ENCODE measurements at regions not wholly inside any gene's neighbourhood (a gene's known extent, or its start where the extent isn't known, plus 50 kb on each side); places are given as distances from the start of the nearest gene placed in this dataset.

DNA sequence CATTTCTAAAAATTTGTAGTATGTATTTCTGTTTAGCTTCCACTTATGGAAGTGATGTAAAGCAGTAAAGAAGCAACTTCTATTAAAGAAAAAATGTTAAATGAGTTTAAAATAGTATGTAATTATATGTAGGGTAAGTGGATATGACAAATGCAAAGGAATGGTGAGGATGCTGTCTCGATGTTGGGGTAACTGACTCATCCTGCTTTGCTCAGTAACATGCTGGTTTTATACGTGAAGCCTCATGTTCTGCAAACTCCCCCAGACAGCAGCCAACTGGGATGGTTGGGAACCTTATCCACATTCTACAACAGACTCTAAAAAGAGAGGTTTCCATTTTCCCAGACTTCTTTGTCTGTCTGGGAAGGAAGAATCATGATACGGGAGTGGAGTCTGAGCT lies 1006.4 kb upstream of the TMEM132C start:
- no peak for ATAC-seq
- BruUV-seq (replicated peaks) = no TSS peak
- H3K4me3 ChIP-seq (ENCODE audit: low read length) = no peak overlapping the region

DNA sequence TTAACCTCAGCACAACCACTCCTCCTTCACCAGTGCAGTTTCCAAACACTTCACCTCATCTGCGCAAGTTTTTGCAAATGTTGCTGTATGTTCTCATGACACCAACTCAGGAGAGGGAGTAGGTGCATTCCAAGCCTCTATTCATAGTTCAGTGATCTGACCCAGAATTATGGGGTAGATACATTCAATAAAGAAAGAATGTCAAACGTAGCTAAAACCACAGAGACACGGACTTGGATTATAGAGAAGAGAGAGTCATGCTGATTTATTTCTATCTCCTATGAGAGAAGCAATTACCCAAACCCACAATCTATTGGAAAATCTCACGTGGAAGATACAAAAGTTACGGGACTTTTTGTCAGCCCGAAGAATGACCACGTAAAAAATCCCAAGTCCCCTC lies 1006.0 kb upstream of the TMEM132C start:
- H3K4me3 ChIP-seq (ENCODE audit: low read length) = no peak overlapping the region
- POLR2A ChIA-PET (ENCODE audit: unreplicated experiment) = no interaction called here
- no peak overlapping the region for H3K9ac ChIP-seq (ENCODE audit: low read length)
- BruUV-seq (replicated peaks) = no TSS peak
- no peaks in the 10 kb centered on the region for H3K4me1 ChIP-seq (ENCODE audit: insufficient read depth, low read length)
- TF ChIP-seq EZH2phosphoT487 (IDR thresholded peaks at IDR 0.05; ENCODE audit: borderline replicate concordance, low read length) = no peak
- TF ChIP-seq EZH2 (IDR thresholded peaks at IDR 0.05; ENCODE audit: low read length, unreplicated experiment) = no peak
- no peaks in the 10 kb centered on the region for H3K9me2 ChIP-seq (replicated peaks; ENCODE audit: low read length)
- H2AFZ ChIP-seq (ENCODE audit: low read length) = no peak overlapping the region
- no peaks in the 10 kb centered on the region for H4K20me1 ChIP-seq (ENCODE audit: low read length)
- no peaks in the 10 kb centered on the region for H3K27me3 ChIP-seq (ENCODE audit: low read length)
- ATAC-seq (no peak), DNase-seq (no peak)
- no peaks in the 10 kb centered on the region for H3F3A ChIP-seq (ENCODE audit: low read length, unreplicated experiment)
- CTCF ChIA-PET = no interaction called here
- no peak overlapping the region for H3K27ac ChIP-seq (ENCODE audit: low read length)
- H3K36me3 ChIP-seq (ENCODE audit: low read depth, low read length) = no peaks in the 10 kb centered on the region
- no peak overlapping the region for H3K4me2 ChIP-seq (ENCODE audit: low read length)
- H3K9me3 ChIP-seq (ENCODE audit: low read length) = no peaks in the 10 kb centered on the region
- intact Hi-C loops (cut with micrococcal nuclease) = no loop called here
- no peaks in the 10 kb centered on the region for H3K79me2 ChIP-seq (ENCODE audit: low read length)

More for the DNA sequence above, 1006.4 kb upstream of the TMEM132C start:
- Histone ChIP-seq H4K20me1 (ENCODE audit: low read length) (no peaks in the 10 kb centered on the region), H3K27ac (ENCODE audit: low read length) (no peak overlapping the region), H3K36me3 (ENCODE audit: low read depth, low read length) (no peaks in the 10 kb centered on the region), H3K79me2 (ENCODE audit: low read length) (no peaks in the 10 kb centered on the region), H3K4me1 (ENCODE audit: insufficient read depth, low read length) (no peaks in the 10 kb centered on the region), H3K9me2 (replicated peaks; ENCODE audit: low read length) (no peaks in the 10 kb centered on the region), H3K4me2 (ENCODE audit: low read length) (no peak overlapping the region), H3F3A (ENCODE audit: low read length, unreplicated experiment) (no peaks in the 10 kb centered on the region), H2AFZ (ENCODE audit: low read length) (no peak overlapping the region), H3K9ac (ENCODE audit: low read length) (no peak overlapping the region), H3K27me3 (ENCODE audit: low read length) (no peaks in the 10 kb centered on the region), H3K9me3 (ENCODE audit: low read length) (no peaks in the 10 kb centered on the region)
- ChIA-PET POLR2A (ENCODE audit: unreplicated experiment) (no interaction called here), CTCF (no interaction called here)
- DNase-seq = no peak
- TF ChIP-seq, protein P1, sequence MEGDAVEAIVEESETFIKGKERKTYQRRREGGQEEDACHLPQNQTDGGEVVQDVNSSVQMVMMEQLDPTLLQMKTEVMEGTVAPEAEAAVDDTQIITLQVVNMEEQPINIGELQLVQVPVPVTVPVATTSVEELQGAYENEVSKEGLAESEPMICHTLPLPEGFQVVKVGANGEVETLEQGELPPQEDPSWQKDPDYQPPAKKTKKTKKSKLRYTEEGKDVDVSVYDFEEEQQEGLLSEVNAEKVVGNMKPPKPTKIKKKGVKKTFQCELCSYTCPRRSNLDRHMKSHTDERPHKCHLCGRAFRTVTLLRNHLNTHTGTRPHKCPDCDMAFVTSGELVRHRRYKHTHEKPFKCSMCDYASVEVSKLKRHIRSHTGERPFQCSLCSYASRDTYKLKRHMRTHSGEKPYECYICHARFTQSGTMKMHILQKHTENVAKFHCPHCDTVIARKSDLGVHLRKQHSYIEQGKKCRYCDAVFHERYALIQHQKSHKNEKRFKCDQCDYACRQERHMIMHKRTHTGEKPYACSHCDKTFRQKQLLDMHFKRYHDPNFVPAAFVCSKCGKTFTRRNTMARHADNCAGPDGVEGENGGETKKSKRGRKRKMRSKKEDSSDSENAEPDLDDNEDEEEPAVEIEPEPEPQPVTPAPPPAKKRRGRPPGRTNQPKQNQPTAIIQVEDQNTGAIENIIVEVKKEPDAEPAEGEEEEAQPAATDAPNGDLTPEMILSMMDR (conservative IDR thresholded peaks at IDR 0.05; ENCODE audit: low read depth, low read length) = no peak
- TF ChIP-seq EZH2phosphoT487 (IDR thresholded peaks at IDR 0.05; ENCODE audit: borderline replicate concordance, low read length) (no peak), EZH2 (IDR thresholded peaks at IDR 0.05; ENCODE audit: low read length, unreplicated experiment) (no peak)
- intact Hi-C loops (cut with micrococcal nuclease) = no loop called here

DNA sequence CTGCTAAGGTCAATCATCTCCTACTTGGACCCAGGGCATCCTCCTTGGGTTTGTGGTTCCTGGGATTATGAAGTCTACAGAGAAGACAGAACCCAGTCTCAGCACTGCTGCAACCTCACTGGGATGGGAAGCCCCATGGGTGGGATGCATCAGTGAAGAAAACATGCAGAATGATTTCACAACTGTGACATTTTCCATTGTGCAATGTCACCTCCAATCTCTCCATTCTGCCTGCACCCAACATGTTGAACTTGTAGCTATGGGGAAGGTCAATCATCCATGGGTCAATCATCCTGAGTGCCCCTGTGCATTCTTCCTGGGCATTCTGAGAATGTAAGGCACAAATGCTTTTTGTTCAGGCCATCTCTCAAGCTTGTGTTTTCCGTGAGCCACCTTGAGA lies 1004.4 kb upstream of the TMEM132C start:
- Histone ChIP-seq H2AFZ (ENCODE audit: low read length) (no peak overlapping the region), H3K4me1 (ENCODE audit: insufficient read depth, low read length) (no peaks in the 10 kb centered on the region), H4K20me1 (ENCODE audit: low read length) (no peaks in the 10 kb centered on the region), H3K4me3 (ENCODE audit: low read length) (no peak overlapping the region), H3K9ac (ENCODE audit: low read length) (no peak overlapping the region), H3K9me2 (replicated peaks; ENCODE audit: low read length) (no peaks in the 10 kb centered on the region), H3K9me3 (ENCODE audit: low read length) (no peaks in the 10 kb centered on the region), H3K4me2 (ENCODE audit: low read length) (no peak overlapping the region), H3F3A (ENCODE audit: low read length, unreplicated experiment) (no peaks in the 10 kb centered on the region), H3K27ac (ENCODE audit: low read length) (no peak overlapping the region), H3K27me3 (ENCODE audit: low read length) (no peaks in the 10 kb centered on the region), H3K36me3 (ENCODE audit: low read depth, low read length) (no peaks in the 10 kb centered on the region), H3K79me2 (ENCODE audit: low read length) (no peaks in the 10 kb centered on the region)
- ATAC-seq (no peak), DNase-seq (no peak)
- TF ChIP-seq, protein P1 (conservative IDR thresholded peaks at IDR 0.05; ENCODE audit: low read depth, low read length) = no peak
- TF ChIP-seq EZH2phosphoT487 (IDR thresholded peaks at IDR 0.05; ENCODE audit: borderline replicate concordance, low read length) (no peak), EZH2 (IDR thresholded peaks at IDR 0.05; ENCODE audit: low read length, unreplicated experiment) (no peak)
- intact Hi-C loops (cut with micrococcal nuclease) = no loop called here
- ChIA-PET POLR2A (ENCODE audit: unreplicated experiment) (interaction anchor here (0.7 kb wide), 1 partner anchor 66 kb away, joined by 3 read pairs; no protein-coding TSS in a partner anchor), CTCF (no interaction called here)
- BruUV-seq (replicated peaks) = no TSS peak

Measured in PC-3 (cell line).